ENCODE measurements at regions not wholly inside any gene's neighbourhood (a gene's known extent, or its start where the extent isn't known, plus 50 kb on each side); places are given as distances from the start of the nearest gene placed in this dataset.
A peak's percentile ranks its signal among the peaks of the same experiment; 100 is the strongest.

DNA sequence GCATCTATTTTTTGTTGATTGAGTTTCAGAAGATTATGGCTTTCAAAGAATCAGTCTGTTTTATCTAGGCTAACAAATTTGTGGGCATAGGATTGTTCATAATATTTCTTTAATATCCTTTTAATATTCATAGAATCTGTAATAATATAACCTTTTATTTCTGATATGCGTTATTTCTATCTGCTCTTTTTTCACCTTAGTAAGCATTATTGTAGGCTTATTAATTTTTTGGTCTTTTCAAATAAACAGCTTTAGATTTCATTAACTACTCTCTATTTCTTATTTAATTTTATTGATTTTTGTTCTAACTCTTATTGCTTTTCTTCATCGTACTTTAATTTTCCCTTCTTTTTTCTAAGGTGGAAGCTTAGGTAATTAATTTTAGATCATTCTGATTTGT lies 1614.4 kb upstream of the DDX18 start:
- H3K27me3 ChIP-seq (ENCODE audit: control insufficient read depth in 3 of 3, insufficient read depth in 3 of 3, low read length in 3 of 3) = no peaks in the 10 kb centered on the region
- H3K9me3 ChIP-seq (ENCODE audit: control insufficient read depth in 2 of 2, insufficient read depth in 1 of 2, low read depth in 1 of 2, low read length in 1 of 2) = peaks cover 0 to 13% of the 10 kb centered on the region in 2 donors
- FAIRE-seq (peak; percentile 81), DNase-seq (no peak)
- 83 to 93% (median 93%) methylated on average over 2 of the region's 2 CpGs for WGBS, 3 donors
- no peak overlapping the region for H3K27ac ChIP-seq (ENCODE audit: low read depth in 1 of 3, low read length in 2 of 3)
- no peaks in the 10 kb centered on the region for H3K36me3 ChIP-seq (ENCODE audit: control insufficient read depth in 3 of 3, insufficient read depth in 2 of 3, low read depth in 1 of 3, low read length in 3 of 3)
- H3K4me3 ChIP-seq (ENCODE audit: low read depth in 1 of 3, low read length in 3 of 3) = no peak overlapping the region
- no peaks in the 10 kb centered on the region for H3K4me1 ChIP-seq (ENCODE audit: control insufficient read depth in 3 of 3, insufficient read depth in 2 of 3, low read depth in 1 of 3, low read length in 2 of 3)

DNA sequence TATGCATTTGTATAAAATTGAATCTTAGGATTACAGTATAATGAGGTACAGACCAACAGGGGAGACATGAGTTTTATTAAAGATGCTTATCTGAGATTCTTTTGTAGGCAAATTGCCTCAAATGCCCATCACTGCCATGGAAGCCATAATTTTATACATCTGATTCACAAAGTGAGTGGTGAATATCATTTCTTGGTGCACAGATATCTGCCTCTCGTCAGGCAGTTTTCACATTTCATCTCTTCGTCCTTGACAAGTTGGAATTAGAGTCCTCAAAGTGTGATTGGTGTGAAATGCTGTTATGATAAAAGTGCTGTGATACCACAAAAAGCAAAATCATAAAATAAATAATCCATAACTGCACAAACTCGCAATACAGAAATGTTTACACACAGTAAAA lies 1602.8 kb upstream of the DDX18 start:
- FAIRE-seq = no peak
- 60 to 72% (median 61%) methylated on average over 3 of the region's 3 CpGs for WGBS, 3 donors
- H3K9me3 ChIP-seq (ENCODE audit: control insufficient read depth in 2 of 2, insufficient read depth in 1 of 2, low read depth in 1 of 2, low read length in 1 of 2) = no peaks in the 10 kb centered on the region

DNA sequence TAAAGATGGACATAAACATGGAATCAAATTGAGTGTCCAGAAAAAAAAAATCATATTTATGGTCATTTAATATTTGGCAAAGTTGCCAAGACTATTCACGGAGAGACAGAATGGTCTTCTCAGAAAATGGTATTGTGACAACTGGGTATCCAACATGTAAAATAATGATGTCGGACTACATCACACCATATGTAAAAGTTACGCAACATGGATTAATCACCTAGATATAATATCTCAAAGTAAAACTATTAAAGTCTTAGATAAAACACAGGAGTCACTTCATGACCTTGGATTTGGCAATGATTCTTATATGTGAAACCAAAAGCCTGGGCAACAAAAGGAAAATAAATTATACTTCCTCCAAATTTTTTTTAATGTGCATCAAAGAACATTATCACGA lies 1591.7 kb upstream of the DDX18 start:
- no peak overlapping the region for H3K27ac ChIP-seq (ENCODE audit: low read depth in 1 of 3, low read length in 2 of 3)
- H3K9me3 ChIP-seq (ENCODE audit: control insufficient read depth in 2 of 2, insufficient read depth in 1 of 2, low read depth in 1 of 2, low read length in 1 of 2) = peaks cover 0 to 6% of the 10 kb centered on the region in 2 donors
- H3K27me3 ChIP-seq (ENCODE audit: control insufficient read depth in 3 of 3, insufficient read depth in 3 of 3, low read length in 3 of 3) = no peaks in the 10 kb centered on the region
- DNase-seq (no peak), FAIRE-seq (no peak)
- no peak overlapping the region for H3K4me3 ChIP-seq (ENCODE audit: low read depth in 1 of 3, low read length in 3 of 3)
- no peaks in the 10 kb centered on the region for H3K4me1 ChIP-seq (ENCODE audit: control insufficient read depth in 3 of 3, insufficient read depth in 2 of 3, low read depth in 1 of 3, low read length in 2 of 3)
- H3K36me3 ChIP-seq (ENCODE audit: control insufficient read depth in 3 of 3, insufficient read depth in 2 of 3, low read depth in 1 of 3, low read length in 3 of 3) = no peaks in the 10 kb centered on the region
- 83 to 85% (median 84%) methylated on average over 4 of the region's 4 CpGs for WGBS, 3 donors

More for the DNA sequence above, 1602.8 kb upstream of the DDX18 start:
- no peak overlapping the region for H3K4me3 ChIP-seq (ENCODE audit: low read depth in 1 of 3, low read length in 3 of 3)
- H3K27ac ChIP-seq (ENCODE audit: low read depth in 1 of 3, low read length in 2 of 3) = no peak overlapping the region
- no peaks in the 10 kb centered on the region for H3K27me3 ChIP-seq (ENCODE audit: control insufficient read depth in 3 of 3, insufficient read depth in 3 of 3, low read length in 3 of 3)
- no peaks in the 10 kb centered on the region for H3K4me1 ChIP-seq (ENCODE audit: control insufficient read depth in 3 of 3, insufficient read depth in 2 of 3, low read depth in 1 of 3, low read length in 2 of 3)
- no peak for DNase-seq
- no peaks in the 10 kb centered on the region for H3K36me3 ChIP-seq (ENCODE audit: control insufficient read depth in 3 of 3, insufficient read depth in 2 of 3, low read depth in 1 of 3, low read length in 3 of 3)

DNA sequence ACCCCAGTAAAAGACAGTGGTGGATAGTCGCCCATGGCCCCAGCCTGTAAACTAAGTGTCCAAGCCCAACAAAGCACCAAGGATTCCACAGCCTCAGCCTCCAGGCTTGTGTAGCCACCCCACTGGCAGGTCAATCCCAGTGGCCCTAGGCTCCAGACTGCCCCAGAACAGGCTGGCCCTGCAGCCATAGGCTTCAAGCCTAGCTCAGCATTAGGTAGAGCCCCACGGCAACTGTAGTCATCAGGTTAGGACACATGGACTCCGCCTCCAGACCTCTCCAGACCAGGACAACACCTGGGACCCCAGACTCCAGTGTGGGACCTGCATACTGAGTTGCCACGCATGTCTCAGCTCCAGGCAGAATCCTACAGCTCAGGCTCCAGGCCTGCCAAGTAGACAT lies 1590.6 kb upstream of the DDX18 start:
- FAIRE-seq = no peak

DNA sequence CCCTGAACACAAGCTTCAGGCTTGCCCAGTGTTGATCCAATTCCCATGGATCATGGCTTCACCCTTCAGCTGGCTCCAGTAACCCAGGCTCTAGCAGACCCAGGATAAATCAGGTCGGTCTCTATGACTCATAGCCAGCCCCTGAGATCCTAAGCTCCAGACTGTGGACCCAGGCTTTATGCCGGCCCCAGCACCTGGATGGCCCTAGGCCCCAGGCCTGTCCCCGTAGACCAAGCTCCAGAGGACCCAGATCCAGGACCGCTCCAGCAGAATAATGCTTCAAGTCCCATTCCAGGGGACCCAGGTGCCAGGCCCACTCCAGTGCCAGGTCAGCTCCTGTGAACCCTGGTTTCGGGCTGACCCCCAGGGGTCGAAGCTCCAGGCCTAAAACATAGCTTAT lies 1589.9 kb upstream of the DDX18 start:
- H3K36me3 ChIP-seq (ENCODE audit: control insufficient read depth in 3 of 3, insufficient read depth in 2 of 3, low read depth in 1 of 3, low read length in 3 of 3) = no peaks in the 10 kb centered on the region
- H3K27ac ChIP-seq (ENCODE audit: low read depth in 1 of 3, low read length in 2 of 3) = no peak overlapping the region
- H3K4me3 ChIP-seq (ENCODE audit: low read depth in 1 of 3, low read length in 3 of 3) = no peak overlapping the region
- no peaks in the 10 kb centered on the region for H3K4me1 ChIP-seq (ENCODE audit: control insufficient read depth in 3 of 3, insufficient read depth in 2 of 3, low read depth in 1 of 3, low read length in 2 of 3)
- DNase-seq (no peak), FAIRE-seq (no peak)
- no peaks in the 10 kb centered on the region for H3K27me3 ChIP-seq (ENCODE audit: control insufficient read depth in 3 of 3, insufficient read depth in 3 of 3, low read length in 3 of 3)
- H3K9me3 ChIP-seq (ENCODE audit: control insufficient read depth in 2 of 2, insufficient read depth in 1 of 2, low read depth in 1 of 2, low read length in 1 of 2) = peaks cover 0 to 6% of the 10 kb centered on the region in 2 donors
- 81 to 89% (median 82%) methylated on average over 6 of the region's 6 CpGs for WGBS, 3 donors

More for the DNA sequence above, 1590.6 kb upstream of the DDX18 start:
- WGBS, 3 donors = 83 to 88% (median 86%) methylated on average over 4 of the region's 4 CpGs
- Histone ChIP-seq H3K4me1 (ENCODE audit: control insufficient read depth in 3 of 3, insufficient read depth in 2 of 3, low read depth in 1 of 3, low read length in 2 of 3) (no peaks in the 10 kb centered on the region), H3K4me3 (ENCODE audit: low read depth in 1 of 3, low read length in 3 of 3) (no peak overlapping the region), H3K27me3 (ENCODE audit: control insufficient read depth in 3 of 3, insufficient read depth in 3 of 3, low read length in 3 of 3) (no peaks in the 10 kb centered on the region), H3K9me3 (ENCODE audit: control insufficient read depth in 2 of 2, insufficient read depth in 1 of 2, low read depth in 1 of 2, low read length in 1 of 2) (peaks cover 0 to 6% of the 10 kb centered on the region in 2 donors), H3K27ac (ENCODE audit: low read depth in 1 of 3, low read length in 2 of 3) (no peak overlapping the region), H3K36me3 (ENCODE audit: control insufficient read depth in 3 of 3, insufficient read depth in 2 of 3, low read depth in 1 of 3, low read length in 3 of 3) (no peaks in the 10 kb centered on the region)
- no peak for DNase-seq

DNA sequence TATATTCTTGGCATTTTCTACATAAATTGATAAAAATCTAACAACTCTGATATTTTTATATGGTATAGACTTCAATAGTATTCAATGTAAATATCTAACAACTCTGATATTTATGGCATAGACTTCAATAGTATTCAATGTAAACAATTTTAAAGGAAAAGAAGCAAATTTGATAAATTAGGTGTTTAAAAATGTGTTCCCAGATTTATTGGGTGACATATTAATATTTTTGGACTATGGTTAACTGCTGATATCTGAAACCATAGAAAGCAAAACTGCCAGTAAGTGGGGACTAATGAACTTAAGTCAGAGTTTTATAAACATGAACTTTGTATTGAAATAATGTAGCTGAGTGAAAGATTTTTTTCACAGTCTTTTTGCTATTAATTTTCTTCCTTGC lies 1576.0 kb upstream of the DDX18 start:
- H3K9me3 ChIP-seq (ENCODE audit: control insufficient read depth in 2 of 2, insufficient read depth in 1 of 2, low read depth in 1 of 2, low read length in 1 of 2) = peaks cover 0 to 2% of the 10 kb centered on the region in 2 donors
- no peaks in the 10 kb centered on the region for H3K27me3 ChIP-seq (ENCODE audit: control insufficient read depth in 3 of 3, insufficient read depth in 3 of 3, low read length in 3 of 3)
- FAIRE-seq (no peak), DNase-seq (no peak)
- no peaks in the 10 kb centered on the region for H3K36me3 ChIP-seq (ENCODE audit: control insufficient read depth in 3 of 3, insufficient read depth in 2 of 3, low read depth in 1 of 3, low read length in 3 of 3)
- H3K4me3 ChIP-seq (ENCODE audit: low read depth in 1 of 3, low read length in 3 of 3) = no peak overlapping the region
- no peak overlapping the region for H3K27ac ChIP-seq (ENCODE audit: low read depth in 1 of 3, low read length in 2 of 3)
- no peaks in the 10 kb centered on the region for H3K4me1 ChIP-seq (ENCODE audit: control insufficient read depth in 3 of 3, insufficient read depth in 2 of 3, low read depth in 1 of 3, low read length in 2 of 3)

DNA sequence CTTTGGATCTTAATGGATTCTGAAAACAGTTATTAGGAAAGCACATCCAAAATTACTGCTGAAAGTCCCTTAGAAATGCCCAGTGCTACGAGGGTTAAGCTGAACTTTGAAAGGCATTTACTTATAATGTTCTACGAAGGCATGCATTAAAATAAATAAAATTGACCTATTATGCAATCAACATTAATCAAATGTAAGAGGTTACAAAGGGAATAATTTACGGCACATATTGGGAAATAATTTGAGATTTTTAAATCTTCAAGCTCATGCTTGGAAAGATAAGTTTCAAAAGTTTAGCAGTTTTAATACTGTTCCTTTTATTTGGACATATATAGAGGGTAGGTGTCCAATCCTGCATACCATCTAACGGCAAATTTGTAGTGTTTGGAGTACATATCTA lies 1564.1 kb upstream of the DDX18 start:
- H3K4me1 ChIP-seq (ENCODE audit: control insufficient read depth in 3 of 3, insufficient read depth in 2 of 3, low read depth in 1 of 3, low read length in 2 of 3) = no peaks in the 10 kb centered on the region
- H3K4me3 ChIP-seq (ENCODE audit: low read depth in 1 of 3, low read length in 3 of 3) = no peak overlapping the region
- H3K27me3 ChIP-seq (ENCODE audit: control insufficient read depth in 3 of 3, insufficient read depth in 3 of 3, low read length in 3 of 3) = no peaks in the 10 kb centered on the region
- H3K36me3 ChIP-seq (ENCODE audit: control insufficient read depth in 3 of 3, insufficient read depth in 2 of 3, low read depth in 1 of 3, low read length in 3 of 3) = no peaks in the 10 kb centered on the region
- H3K27ac ChIP-seq (ENCODE audit: low read depth in 1 of 3, low read length in 2 of 3) = no peak overlapping the region
- DNase-seq (no peak), FAIRE-seq (no peak)
- H3K9me3 ChIP-seq (ENCODE audit: control insufficient read depth in 2 of 2, insufficient read depth in 1 of 2, low read depth in 1 of 2, low read length in 1 of 2) = peaks cover 0 to 5% of the 10 kb centered on the region in 2 donors
- 66 to 71% (median 69%) methylated on average over 4 of the region's 4 CpGs for WGBS, 3 donors

DNA sequence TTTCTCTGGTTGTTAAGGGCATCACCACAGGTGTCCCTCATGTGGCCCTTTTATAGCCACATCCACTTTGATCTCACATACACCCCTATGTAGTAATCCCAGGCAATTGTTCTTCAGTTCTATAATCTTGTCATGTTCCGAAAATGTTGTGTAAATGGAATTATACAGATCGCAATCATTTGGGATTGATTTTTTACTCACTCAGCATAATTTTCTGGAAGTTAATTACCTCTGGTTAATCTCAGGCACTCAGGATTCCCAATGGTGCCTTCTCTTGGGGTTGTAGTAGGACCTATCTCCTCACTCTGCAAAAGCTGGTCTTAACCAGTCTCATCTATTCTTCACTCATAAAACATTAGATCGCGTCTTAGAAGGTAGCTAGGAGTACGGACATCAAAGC lies 1549.6 kb upstream of the DDX18 start:
- H3K27ac ChIP-seq (ENCODE audit: low read depth in 1 of 3, low read length in 2 of 3) = no peak overlapping the region
- WGBS, 3 donors = 86 to 92% (median 90%) methylated on average over 5 of the region's 5 CpGs
- H3K27me3 ChIP-seq (ENCODE audit: control insufficient read depth in 3 of 3, insufficient read depth in 3 of 3, low read length in 3 of 3) = no peaks in the 10 kb centered on the region
- no peak for DNase-seq
- H3K4me3 ChIP-seq (ENCODE audit: low read depth in 1 of 3, low read length in 3 of 3) = no peak overlapping the region
- H3K36me3 ChIP-seq (ENCODE audit: control insufficient read depth in 3 of 3, insufficient read depth in 2 of 3, low read depth in 1 of 3, low read length in 3 of 3) = no peaks in the 10 kb centered on the region
- H3K9me3 ChIP-seq (ENCODE audit: control insufficient read depth in 2 of 2, insufficient read depth in 1 of 2, low read depth in 1 of 2, low read length in 1 of 2) = peaks cover 0 to 21% of the 10 kb centered on the region in 2 donors
- FAIRE-seq = no peak
- no peaks in the 10 kb centered on the region for H3K4me1 ChIP-seq (ENCODE audit: control insufficient read depth in 3 of 3, insufficient read depth in 2 of 3, low read depth in 1 of 3, low read length in 2 of 3)

DNA sequence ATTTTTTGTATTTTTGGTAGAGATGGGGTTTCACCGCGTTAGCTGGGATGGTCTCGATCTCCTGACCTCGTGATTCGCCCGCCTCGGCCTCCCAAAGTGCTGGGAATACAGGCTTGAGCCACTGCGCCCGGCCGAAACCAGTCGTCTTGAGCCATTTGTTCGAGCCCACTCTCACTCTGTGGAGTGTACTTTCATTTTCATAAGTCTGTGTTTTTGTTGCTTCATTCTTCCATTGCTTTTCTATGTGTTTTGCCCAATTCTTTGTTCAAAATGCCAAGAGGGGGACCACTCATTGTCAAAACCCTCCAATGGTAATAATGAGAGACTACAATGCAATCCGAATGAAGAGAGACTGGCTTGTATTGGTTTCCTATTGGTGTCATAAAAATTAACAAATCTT lies 1545.5 kb upstream of the DDX18 start:
- H3K9me3 ChIP-seq (ENCODE audit: control insufficient read depth in 2 of 2, insufficient read depth in 1 of 2, low read depth in 1 of 2, low read length in 1 of 2) = peaks cover 0 to 9% of the 10 kb centered on the region in 2 donors
- DNase-seq (no peak), FAIRE-seq (no peak)
- 86 to 91% (median 91%) methylated on average over 13 of the region's 13 CpGs for WGBS, 3 donors
- no peaks in the 10 kb centered on the region for H3K27me3 ChIP-seq (ENCODE audit: control insufficient read depth in 3 of 3, insufficient read depth in 3 of 3, low read length in 3 of 3)
- no peaks in the 10 kb centered on the region for H3K36me3 ChIP-seq (ENCODE audit: control insufficient read depth in 3 of 3, insufficient read depth in 2 of 3, low read depth in 1 of 3, low read length in 3 of 3)
- H3K27ac ChIP-seq (ENCODE audit: low read depth in 1 of 3, low read length in 2 of 3) = no peak overlapping the region
- no peak overlapping the region for H3K4me3 ChIP-seq (ENCODE audit: low read depth in 1 of 3, low read length in 3 of 3)
- H3K4me1 ChIP-seq (ENCODE audit: control insufficient read depth in 3 of 3, insufficient read depth in 2 of 3, low read depth in 1 of 3, low read length in 2 of 3) = no peaks in the 10 kb centered on the region
